ENCODE measurements at regions not wholly inside any gene's neighbourhood (a gene's known extent, or its start where the extent isn't known, plus 50 kb on each side); places are given as distances from the start of the nearest gene placed in this dataset.

DNA sequence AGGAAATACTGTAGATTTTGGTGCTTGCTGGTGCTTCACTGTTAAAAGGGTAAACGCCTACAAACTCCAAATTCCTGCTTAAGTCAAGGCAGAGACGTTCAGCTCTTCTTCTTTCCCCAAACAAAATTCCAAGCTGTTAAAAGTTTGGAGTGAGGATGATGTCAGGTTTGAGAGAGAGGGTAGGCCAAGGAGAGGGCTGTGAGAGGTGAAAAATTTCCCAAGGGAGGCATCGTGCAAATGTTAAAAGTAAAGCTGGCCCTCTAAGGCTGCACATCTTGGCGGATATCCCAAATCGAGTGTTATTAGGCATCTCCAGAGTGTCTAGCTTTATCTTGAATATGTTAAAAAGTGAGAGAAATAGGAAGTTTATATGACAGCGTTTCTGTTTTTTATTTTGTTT, 651.8 kb downstream of the QKI start:
- TF ChIP-seq, protein P1, sequence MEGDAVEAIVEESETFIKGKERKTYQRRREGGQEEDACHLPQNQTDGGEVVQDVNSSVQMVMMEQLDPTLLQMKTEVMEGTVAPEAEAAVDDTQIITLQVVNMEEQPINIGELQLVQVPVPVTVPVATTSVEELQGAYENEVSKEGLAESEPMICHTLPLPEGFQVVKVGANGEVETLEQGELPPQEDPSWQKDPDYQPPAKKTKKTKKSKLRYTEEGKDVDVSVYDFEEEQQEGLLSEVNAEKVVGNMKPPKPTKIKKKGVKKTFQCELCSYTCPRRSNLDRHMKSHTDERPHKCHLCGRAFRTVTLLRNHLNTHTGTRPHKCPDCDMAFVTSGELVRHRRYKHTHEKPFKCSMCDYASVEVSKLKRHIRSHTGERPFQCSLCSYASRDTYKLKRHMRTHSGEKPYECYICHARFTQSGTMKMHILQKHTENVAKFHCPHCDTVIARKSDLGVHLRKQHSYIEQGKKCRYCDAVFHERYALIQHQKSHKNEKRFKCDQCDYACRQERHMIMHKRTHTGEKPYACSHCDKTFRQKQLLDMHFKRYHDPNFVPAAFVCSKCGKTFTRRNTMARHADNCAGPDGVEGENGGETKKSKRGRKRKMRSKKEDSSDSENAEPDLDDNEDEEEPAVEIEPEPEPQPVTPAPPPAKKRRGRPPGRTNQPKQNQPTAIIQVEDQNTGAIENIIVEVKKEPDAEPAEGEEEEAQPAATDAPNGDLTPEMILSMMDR (IDR thresholded peaks at IDR 0.05) = no peak
- TF ChIP-seq POLR2AphosphoS5 (IDR thresholded peaks at IDR 0.05; ENCODE audit: insufficient read depth in 1 of 2, low read depth in 1 of 2) = no peak
- no peak for TF ChIP-seq POLR2A (IDR thresholded peaks at IDR 0.05)
